Fibroblast of skin of right quadriceps (primary cell): ENCODE measurements at regions not wholly inside any gene's neighbourhood (a gene's known extent, or its start where the extent isn't known, plus 50 kb on each side); places are given as distances from the start of the nearest gene placed in this dataset.
"Not testable (repeated sequence)": the region's sequence is repeated elsewhere in the genome, so short reads cannot be mapped to it uniquely, and the experiment has no call there.

ENCODE experiments used
- DNase-seq: peaks from one replicate; pipeline ENCODE4 v3.0.0-alpha.2; 2013

DNA sequence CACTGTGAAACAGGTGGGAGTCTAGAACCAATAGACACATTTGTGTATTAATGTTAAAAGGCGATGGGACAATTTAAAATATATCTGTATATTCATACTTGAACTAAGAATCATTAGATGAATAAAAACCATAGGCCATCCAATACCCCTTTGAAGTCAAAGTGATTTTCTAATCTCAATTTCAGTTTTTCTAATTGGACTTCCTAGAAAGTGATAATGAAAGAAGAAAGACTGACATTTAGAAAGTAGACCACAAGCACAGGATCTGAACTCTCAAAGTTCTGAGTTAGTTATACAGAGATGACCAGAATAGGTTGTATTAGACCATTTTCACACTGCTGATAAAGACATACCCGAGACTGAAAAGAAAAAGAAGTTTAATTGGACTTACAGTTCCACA is 412.8 kb upstream of the PIK3R1 start:
- DNase-seq, result no peak

DNA sequence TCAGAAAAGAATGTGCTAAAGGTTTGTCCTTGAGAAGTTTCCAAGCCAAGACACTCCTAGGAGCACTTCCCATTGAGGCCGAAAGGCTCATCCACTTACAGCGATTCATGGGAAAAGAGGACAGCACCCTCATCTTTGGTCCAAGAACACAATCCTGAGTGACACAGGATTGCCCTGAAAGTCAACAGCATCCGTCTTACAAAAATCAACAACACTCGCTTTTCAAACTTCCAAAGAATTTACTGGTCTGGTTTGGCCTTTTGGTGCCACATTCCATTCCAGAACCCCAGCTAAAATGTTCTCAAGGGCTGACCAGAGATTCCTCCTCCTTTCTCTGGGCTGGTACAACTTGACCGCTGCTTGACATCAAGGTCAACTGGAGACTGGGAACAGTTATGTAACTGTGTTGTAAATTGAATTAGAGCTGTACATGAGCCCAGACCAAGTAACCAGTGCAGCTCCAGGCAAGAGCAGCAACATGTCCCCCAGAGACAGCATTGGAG is 415.8 kb upstream of the PIK3R1 start:
- DNase-seq, result peak; percentile 3

DNA sequence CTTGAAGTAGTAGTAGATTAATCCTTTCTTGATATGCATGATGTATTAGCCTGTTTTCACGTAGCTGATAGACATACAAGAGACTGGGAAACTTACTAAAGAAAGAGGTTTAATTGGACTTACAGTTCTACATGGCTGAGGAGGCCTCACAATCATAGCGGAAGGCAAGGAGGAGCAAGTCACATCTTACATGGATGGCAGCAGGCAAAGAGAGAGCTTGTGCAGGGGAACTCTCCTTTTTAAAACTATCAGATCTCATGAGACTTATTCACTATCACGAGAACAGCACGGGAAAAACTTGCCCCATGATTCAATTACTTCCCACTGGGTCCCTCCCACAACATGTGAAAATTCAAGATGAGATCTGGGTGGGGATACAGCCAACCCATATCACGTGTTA is 417.1 kb upstream of the PIK3R1 start:
- not testable (repeated sequence) for DNase-seq

DNA sequence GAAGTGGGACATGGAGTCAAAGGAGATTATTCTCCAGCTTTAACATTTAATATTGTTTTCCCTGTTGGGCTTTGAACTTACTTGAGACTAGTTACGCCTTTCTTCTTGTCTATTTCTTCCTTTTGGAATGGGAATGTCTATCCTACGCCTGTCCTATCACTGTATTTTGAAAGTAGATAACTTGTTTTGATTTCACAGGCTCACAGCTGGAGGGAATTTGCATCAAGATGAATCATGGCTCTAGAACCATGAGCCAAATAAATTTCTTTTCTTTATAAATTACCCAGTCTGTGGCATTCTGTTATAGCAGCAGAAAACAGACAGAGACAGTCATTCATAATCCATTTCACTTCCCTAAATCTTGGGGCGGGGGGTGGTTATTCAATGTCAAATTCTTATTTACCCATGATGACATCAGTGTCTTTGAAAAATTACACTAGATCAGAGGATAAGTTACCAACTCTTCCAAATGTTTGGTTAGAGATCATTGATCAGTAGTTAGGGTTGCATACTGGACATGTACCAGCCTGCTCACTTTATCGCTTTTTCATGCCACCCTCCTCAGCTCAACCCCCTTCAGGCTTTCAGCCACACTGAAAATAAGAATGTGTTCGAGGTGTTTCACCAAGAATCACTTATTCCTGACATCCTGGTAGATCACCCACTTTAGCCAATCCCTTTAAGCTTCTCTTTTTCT is 419.6 kb upstream of the PIK3R1 start:
- DNase-seq, result peak; percentile 15

- no peak for DNase-seq
These were observed 421.6 kb upstream of the PIK3R1 start for GRCh38 chr5:67793966-67794365.

GRCh38 chr5:67793418-67793817 is 422.1 kb upstream of the PIK3R1 start:
- no peak for DNase-seq

- DNase-seq, result no peak
These were observed 422.7 kb upstream of the PIK3R1 start for GRCh38 chr5:67792891-67793290.

- no peak for DNase-seq
These were observed 425.2 kb upstream of the PIK3R1 start for GRCh38 chr5:67790390-67790789.

DNA sequence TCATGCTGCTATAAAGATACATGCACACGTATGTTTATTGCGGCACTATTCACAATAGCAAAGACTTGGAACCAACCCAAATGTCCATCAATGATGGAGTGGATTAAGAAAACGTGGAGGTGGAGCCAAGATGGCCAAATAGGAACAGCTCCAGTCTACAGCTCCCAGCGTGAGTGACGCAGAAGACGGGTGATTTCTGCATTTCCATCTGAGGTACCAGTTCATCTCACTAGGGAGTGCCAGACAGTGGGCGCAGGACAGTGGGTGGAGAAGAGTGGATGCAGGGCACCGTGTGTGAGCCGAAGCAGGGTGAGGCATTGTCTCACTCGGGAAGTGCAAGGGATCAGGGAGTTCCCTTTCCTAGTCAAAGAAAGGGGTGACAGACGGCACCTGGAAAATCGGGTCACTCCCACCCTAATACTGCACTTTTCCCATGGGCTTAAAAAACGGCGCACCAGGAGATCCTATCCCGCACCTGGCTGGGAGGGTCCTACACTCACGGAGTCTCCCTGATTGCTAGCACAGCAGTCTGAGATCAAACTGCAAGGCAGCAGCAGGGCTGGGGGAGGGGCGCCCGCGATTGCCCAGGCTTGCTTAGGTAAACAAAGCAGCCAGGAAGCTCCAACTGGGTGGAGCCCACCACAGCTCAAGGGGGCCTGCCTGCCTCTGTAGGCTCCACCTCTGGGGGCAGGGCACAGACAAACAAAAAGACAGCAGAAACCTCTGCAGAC is 435.5 kb upstream of the PIK3R1 start:
- not testable (repeated sequence) for DNase-seq

DNA sequence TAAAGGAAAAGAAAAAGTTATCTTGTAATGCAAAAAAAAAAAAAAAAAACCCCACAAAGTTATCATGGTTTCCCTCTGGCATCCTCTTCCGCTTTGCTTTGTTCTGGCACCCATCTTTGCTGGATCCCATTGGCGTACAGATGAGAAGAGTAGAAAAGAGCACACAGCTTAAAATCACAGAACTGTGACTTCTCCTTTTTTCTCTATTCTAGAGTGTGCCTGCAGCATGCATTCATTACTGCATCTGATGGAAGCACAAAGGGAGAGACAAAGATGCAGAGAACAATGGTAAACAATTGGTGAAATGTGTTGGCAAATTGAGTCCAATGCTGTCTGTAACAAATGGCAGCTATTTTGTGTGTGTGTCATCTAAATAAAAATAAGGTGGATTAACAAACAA is 440.8 kb upstream of the PIK3R1 start:
- no peak for DNase-seq

- DNase-seq, result no peak
These were observed 441.3 kb upstream of the PIK3R1 start for GRCh38 chr5:67774267-67774552.

DNA sequence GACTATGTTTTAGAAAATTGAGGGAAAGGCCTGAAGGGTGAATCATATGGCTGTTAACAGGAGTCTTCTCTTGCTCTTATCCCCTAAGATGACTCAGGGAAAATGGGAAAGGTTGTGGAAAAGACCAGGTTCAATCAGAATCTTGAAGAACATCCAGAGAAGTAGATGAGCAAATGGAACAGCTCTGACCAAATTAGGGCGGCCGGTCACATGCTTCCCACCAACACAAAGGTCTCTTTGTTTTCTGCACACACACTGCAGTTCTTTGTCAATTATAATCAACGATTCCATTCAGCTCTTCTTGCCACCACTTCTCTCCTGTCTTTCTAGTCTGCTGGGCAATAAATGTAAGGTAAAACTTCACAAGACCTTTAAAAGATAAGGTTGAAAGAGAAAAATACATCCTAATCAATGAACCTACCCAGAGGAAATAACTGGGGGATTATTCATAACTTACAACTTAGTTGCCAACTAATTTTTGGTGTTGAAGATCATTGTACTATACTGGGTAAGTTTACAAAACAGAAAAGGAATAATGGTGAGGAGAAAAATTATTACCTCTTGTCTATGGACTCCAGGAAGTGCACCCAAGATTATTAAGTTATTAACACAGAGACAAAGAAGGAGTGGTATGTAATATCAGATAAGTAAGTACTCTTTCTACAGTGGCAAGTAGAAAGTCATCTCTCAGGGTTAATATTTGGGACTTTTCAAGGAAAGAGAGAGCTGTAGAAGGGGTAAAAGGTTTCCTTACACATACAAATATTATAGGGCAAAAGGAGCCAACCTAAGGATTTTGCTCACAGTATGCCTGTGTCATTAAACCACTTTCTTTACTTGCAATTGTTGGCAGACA is 441.9 kb upstream of the PIK3R1 start:
- DNase-seq, result peak; percentile 70

GRCh38 chr5:67771791-67772190 is 443.8 kb upstream of the PIK3R1 start:
- DNase-seq, result no peak

DNA sequence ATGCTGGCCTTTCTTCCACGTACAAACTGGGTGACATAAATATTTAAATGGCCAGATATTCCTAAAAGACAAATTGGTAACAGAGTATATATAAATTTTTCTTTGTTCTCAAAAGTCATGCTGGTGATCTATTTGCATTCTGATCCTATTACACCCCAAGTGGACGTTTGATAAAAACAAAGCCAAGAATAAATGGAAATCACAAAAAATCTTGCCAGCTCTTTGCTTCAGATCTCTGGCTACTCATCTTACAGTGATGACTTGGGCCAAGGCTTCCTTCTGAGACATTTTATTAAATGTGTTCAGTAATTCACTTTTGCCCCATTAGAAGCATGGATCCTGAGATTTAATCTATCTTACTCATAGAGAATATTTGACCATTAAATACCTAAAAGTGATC is 444.3 kb upstream of the PIK3R1 start:
- no peak for DNase-seq

- DNase-seq, result no peak
These were observed 445.0 kb upstream of the PIK3R1 start for GRCh38 chr5:67770431-67771025.

- no peak for DNase-seq
These were observed 449.9 kb upstream of the PIK3R1 start for GRCh38 chr5:67765697-67766096.

GRCh38 chr5:67757771-67758170 is 457.8 kb upstream of the PIK3R1 start:
- not testable (repeated sequence) for DNase-seq

GRCh38 chr5:67752357-67752708 is 463.2 kb upstream of the PIK3R1 start:
- no peak for DNase-seq

GRCh38 chr5:67748165-67748690 is 467.3 kb upstream of the PIK3R1 start:
- DNase-seq, result no peak

DNA sequence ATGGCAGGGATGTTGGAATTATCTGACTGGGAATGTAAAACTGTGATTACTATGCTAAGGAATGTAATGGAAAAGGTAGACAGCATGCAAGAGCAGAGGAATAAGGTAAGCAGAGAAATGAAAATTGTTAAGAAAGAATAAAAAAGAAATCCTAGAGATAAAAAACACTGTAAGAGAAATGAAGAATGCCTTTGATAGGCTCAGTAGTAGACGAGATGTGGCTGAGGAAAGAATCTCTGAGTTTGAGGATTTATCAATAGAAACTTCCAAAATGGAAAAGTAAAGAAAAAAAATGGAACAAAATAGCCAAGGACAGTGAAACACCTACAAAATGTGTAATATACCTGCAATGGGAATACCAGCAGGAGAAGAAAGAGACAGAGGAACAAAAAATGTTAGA is 468.5 kb upstream of the PIK3R1 start:
- no peak for DNase-seq

GRCh38 chr5:67746608-67747007 is 468.9 kb upstream of the PIK3R1 start:
- DNase-seq, result not testable (repeated sequence)

GRCh38 chr5:67746103-67746502 is 469.5 kb upstream of the PIK3R1 start:
- no peak for DNase-seq

DNA sequence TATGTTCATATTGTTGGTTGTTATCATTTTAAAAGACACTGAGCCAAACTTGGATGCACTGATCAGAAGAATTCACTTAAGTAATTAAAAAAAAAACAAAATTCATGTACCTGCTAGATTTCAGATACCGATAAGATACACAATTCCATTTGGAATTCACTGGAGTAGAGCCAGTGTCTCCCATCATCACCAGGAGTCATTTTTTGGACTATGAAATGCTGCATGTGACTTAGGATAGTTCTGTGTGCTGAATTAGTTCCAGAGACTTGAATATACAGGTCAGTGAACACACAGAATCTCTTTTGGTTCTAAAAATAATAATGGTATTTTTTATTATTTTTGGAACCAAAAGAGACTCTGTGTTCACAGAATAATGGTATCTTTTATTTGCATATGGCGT is 482.6 kb upstream of the PIK3R1 start:
- no peak for DNase-seq
